ENCODE measurements at regions not wholly inside any gene's neighbourhood (a gene's known extent, or its start where the extent isn't known, plus 50 kb on each side); places are given as distances from the start of the nearest gene placed in this dataset.

DNA sequence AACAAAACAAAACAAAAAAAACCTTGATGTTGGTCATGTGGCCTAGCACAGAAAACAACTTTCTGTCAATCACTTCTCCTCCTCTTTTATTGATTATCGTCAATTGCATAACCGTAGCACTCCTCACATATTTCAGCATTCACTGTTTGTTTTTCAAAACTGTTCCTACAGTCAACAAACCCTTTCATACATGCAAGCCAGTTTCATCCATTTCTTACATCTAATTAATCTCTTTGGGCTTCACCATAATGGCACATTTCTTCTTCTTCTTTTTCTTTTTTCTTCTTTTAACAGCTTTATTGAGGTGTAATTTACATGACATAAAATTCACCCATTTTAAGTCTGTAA, 246.9 kb downstream of the PTTG2 start:
- TF ChIP-seq POLR2AphosphoS5 (IDR thresholded peaks at IDR 0.05; ENCODE audit: low read depth, low read length) (no peak), CHD2 (IDR thresholded peaks at IDR 0.05; ENCODE audit: low read length) (no peak), JUN (IDR thresholded peaks at IDR 0.05; ENCODE audit: low read depth, low read length) (no peak), CHD1 (IDR thresholded peaks at IDR 0.05; ENCODE audit: low read depth, low read length) (no peak), SP1 (IDR thresholded peaks at IDR 0.05; ENCODE audit: low read depth, low read length) (no peak), MAFK (IDR thresholded peaks at IDR 0.05; ENCODE audit: low read depth, low read length) (no peak), EP300 (IDR thresholded peaks at IDR 0.05; ENCODE audit: borderline replicate concordance in 1 of 2, low read depth in 2 of 2, low read length in 2 of 2) (no peak), POLR2A (IDR thresholded peaks at IDR 0.05; ENCODE audit: control extremely low read depth in 1 of 2, low read depth in 2 of 2, low read length in 2 of 2) (no peak), RAD21 (IDR thresholded peaks at IDR 0.05 in 1 of 2, conservative IDR thresholded peaks at IDR 0.05 in 1 of 2; ENCODE audit: low read depth in 2 of 2, low read length in 2 of 2) (no peak), CEBPB (IDR thresholded peaks at IDR 0.05; ENCODE audit: low read depth, low read length) (no peak)
- TF ChIP-seq, protein P1, sequence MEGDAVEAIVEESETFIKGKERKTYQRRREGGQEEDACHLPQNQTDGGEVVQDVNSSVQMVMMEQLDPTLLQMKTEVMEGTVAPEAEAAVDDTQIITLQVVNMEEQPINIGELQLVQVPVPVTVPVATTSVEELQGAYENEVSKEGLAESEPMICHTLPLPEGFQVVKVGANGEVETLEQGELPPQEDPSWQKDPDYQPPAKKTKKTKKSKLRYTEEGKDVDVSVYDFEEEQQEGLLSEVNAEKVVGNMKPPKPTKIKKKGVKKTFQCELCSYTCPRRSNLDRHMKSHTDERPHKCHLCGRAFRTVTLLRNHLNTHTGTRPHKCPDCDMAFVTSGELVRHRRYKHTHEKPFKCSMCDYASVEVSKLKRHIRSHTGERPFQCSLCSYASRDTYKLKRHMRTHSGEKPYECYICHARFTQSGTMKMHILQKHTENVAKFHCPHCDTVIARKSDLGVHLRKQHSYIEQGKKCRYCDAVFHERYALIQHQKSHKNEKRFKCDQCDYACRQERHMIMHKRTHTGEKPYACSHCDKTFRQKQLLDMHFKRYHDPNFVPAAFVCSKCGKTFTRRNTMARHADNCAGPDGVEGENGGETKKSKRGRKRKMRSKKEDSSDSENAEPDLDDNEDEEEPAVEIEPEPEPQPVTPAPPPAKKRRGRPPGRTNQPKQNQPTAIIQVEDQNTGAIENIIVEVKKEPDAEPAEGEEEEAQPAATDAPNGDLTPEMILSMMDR (IDR thresholded peaks at IDR 0.05; ENCODE audit: control extremely low read depth in 1 of 3, insufficient read depth in 1 of 3, low read depth in 1 of 3, low read length in 3 of 3), result no peak
- TF ChIP-seq, protein P2, sequence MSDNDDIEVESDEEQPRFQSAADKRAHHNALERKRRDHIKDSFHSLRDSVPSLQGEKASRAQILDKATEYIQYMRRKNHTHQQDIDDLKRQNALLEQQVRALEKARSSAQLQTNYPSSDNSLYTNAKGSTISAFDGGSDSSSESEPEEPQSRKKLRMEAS (IDR thresholded peaks at IDR 0.05), result no peak
